BE2C (cell line): ENCODE measurements at regions not wholly inside any gene's neighbourhood (a gene's known extent, or its start where the extent isn't known, plus 50 kb on each side); places are given as distances from the start of the nearest gene placed in this dataset.

Source experiments
- DNase-seq: peaks from one replicate; pipeline ENCODE4 v3.0.0-alpha.2; 2020
- H3K27me3 ChIP-seq: fragments of 250-450 bp; sonication (Bioruptor Pico); 2 replicates; pipeline ENCODE4 v1.5.1; 2020; ENCODE audit warnings: mild to moderate bottlenecking
- H3K36me3 ChIP-seq: fragments of 250-450 bp; sonication (Bioruptor Pico); 2 replicates; pipeline ENCODE4 v1.5.1; 2020; ENCODE audit warnings: mild to moderate bottlenecking
- H3K4me1 ChIP-seq: fragments of 250-450 bp; sonication (Bioruptor Pico); 2 replicates; pipeline ENCODE4 v1.5.1; 2020
- H3K4me3 ChIP-seq: 2 replicates; pipeline ENCODE4 v1.5.1; 2011; ENCODE audit warnings: low read depth, low read length
- H3K9me3 ChIP-seq: fragments of 250-450 bp; sonication (Bioruptor Pico); 2 replicates; pipeline ENCODE4 v1.5.1; 2020
- CTCF ChIP-seq: IDR thresholded peaks from 2 replicates; pipeline ENCODE4 v1.5.1; 2012; ENCODE audit warnings: mild to moderate bottlenecking, low read depth, low read length

GRCh38 chr10:21396889-21397288, 128.6 kb downstream of the SKIDA1 start:
- DNase-seq = no peak
- H3K4me1 ChIP-seq = no peaks in the 10 kb centered on the region
- no peak overlapping the region for H3K4me3 ChIP-seq

GRCh38 chr10:21393931-21394330, 131.6 kb downstream of the SKIDA1 start:
- Histone ChIP-seq H3K27me3 (no peaks in the 10 kb centered on the region), H3K4me1 (no peaks in the 10 kb centered on the region), H3K36me3 (no peaks in the 10 kb centered on the region), H3K9me3 (no peaks in the 10 kb centered on the region), H3K4me3 (no peak overlapping the region)
- no peak for TF ChIP-seq CTCF
- no peak for DNase-seq

More at GRCh38 chr10:21396889-21397288, 128.6 kb downstream of the SKIDA1 start:
- Histone ChIP-seq H3K36me3 (no peaks in the 10 kb centered on the region), H3K27me3 (no peaks in the 10 kb centered on the region), H3K9me3 (no peaks in the 10 kb centered on the region)
- TF ChIP-seq CTCF = no peak

DNA sequence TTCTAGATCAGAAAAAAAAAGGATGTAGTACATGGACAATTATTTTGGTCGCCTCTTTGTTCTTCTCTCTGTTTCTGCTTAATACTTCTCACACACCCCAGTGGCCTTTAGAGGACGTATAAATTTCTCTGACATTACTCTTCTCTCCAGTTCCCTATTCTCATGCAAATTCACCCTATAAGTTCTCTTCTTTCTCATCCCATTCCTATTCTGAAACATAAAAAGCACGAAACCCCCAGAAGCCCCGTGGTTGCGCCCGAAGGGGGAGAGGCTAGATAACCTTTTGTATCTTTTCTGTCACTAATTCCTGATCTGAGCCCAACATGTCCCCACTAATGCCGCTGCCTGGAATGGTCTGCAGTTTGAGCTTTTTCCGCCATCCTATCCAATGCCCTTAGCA, 136.9 kb downstream of the SKIDA1 start:
- Histone ChIP-seq H3K36me3 (no peaks in the 10 kb centered on the region), H3K4me1 (no peaks in the 10 kb centered on the region), H3K4me3 (no peak overlapping the region), H3K9me3 (no peaks in the 10 kb centered on the region), H3K27me3 (no peaks in the 10 kb centered on the region)
- no peak for DNase-seq
- TF ChIP-seq CTCF = no peak

GRCh38 chr10:21387868-21388267, 137.6 kb downstream of the SKIDA1 start:
- no peaks in the 10 kb centered on the region for H3K27me3 ChIP-seq
- no peak for TF ChIP-seq CTCF
- H3K4me3 ChIP-seq = no peak overlapping the region
- DNase-seq = no peak
- no peaks in the 10 kb centered on the region for H3K36me3 ChIP-seq
- no peaks in the 10 kb centered on the region for H3K9me3 ChIP-seq
- H3K4me1 ChIP-seq = no peaks in the 10 kb centered on the region

GRCh38 chr10:21385996-21386585, 139.4 kb downstream of the SKIDA1 start:
- Histone ChIP-seq H3K36me3 (no peaks in the 10 kb centered on the region), H3K9me3 (no peaks in the 10 kb centered on the region), H3K27me3 (no peaks in the 10 kb centered on the region), H3K4me3 (no peak overlapping the region), H3K4me1 (no peaks in the 10 kb centered on the region)
- TF ChIP-seq CTCF = no peak
- no peak for DNase-seq

DNA sequence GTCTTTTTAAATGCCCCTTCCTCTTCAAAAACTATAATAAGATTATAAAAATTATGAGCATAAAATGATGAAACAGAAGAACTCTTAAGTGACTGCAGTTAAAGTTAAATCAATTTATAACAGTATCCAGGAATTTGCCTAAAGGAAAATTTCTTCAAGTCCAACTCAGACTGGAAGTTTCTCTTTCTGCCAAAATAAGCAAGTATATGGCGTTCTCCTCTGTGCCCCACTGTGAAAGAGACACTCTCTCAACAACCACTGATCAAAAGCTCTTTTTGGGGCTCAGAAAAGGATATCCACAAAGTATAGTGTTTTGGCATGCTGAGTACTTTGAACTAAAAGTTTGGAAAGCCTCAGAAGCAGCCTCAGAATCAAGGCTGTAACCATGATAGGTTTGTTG, 139.9 kb downstream of the SKIDA1 start:
- no peak overlapping the region for H3K4me3 ChIP-seq
- DNase-seq = no peak
- H3K36me3 ChIP-seq = no peaks in the 10 kb centered on the region
- no peaks in the 10 kb centered on the region for H3K27me3 ChIP-seq
- TF ChIP-seq CTCF = no peak
- H3K4me1 ChIP-seq = no peaks in the 10 kb centered on the region
- H3K9me3 ChIP-seq = no peaks in the 10 kb centered on the region
